Vagina (tissue), 2 donors: ENCODE measurements at regions not wholly inside any gene's neighbourhood (a gene's known extent, or its start where the extent isn't known, plus 50 kb on each side); places are given as distances from the start of the nearest gene placed in this dataset.

Source experiments
- CTCF ChIP-seq, 3 experiments: fragments of 450-650 bp in 2 of 3; fragments of 200-600 bp in 1 of 3; sonication (generic) in 1 of 3; IDR thresholded peaks; one replicate each; pipeline ENCODE4 v1.5.1; 2017 to 2019; ENCODE audit warnings: antibody characterized with exemption in 3 of 3, mild to moderate bottlenecking in 2 of 3, moderate library complexity in 2 of 3
- POLR2A ChIP-seq, 2 donors: fragments of 450-650 bp; IDR thresholded peaks; one replicate each; pipeline ENCODE4 v1.6.1; 2017; ENCODE audit warnings: antibody characterized with exemption in 2 of 2, mild to moderate bottlenecking in 2 of 2, moderate library complexity in 2 of 2
- POLR2AphosphoS5 ChIP-seq, 2 donors: sonication (generic); formaldehyde crosslinking; IDR thresholded peaks; one replicate each; pipeline ENCODE4 v1.9.0; 2017; ENCODE audit warnings: antibody characterized with exemption in 2 of 2, mild to moderate bottlenecking in 2 of 2, low read depth in 1 of 2; ENCODE audit not compliant: insufficient read depth in 1 of 2

DNA sequence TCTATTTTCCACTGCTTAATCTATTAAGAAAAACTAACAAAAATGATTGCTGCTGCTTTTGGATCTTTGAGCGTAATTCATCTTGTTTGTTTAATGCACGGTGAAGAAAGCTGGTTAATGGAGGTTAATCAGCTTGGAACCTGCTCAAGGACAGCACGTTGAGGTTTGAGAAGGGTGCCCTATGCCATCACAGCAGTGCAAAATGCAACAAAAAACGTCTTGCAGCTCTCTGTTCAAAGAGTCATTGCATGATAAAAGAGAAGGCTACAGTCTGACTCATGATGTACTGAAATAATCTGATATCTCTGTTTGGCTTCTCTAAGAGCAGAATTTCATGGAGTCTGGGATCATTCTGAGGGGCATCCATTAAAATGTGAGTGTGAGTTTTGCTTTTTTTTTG lies 80.6 kb upstream of the PREP start:
- TF ChIP-seq CTCF (IDR thresholded peaks at IDR 0.05): no peak
- TF ChIP-seq POLR2AphosphoS5 (IDR thresholded peaks at IDR 0.05; ENCODE audit: insufficient read depth in 1 of 2, low read depth in 1 of 2): no peak
- no peak for TF ChIP-seq POLR2A (IDR thresholded peaks at IDR 0.05)
